NCI-H774 (cell line): ENCODE measurements at regions not wholly inside any gene's neighbourhood (a gene's known extent, or its start where the extent isn't known, plus 50 kb on each side); places are given as distances from the start of the nearest gene placed in this dataset.
A peak's percentile ranks its signal among the peaks of the same experiment; 100 is the strongest.

Experiments
- DNase-seq: peaks from one replicate; lab custom pipeline; 2025; lab: John Stamatoyannopoulos, UW

DNA sequence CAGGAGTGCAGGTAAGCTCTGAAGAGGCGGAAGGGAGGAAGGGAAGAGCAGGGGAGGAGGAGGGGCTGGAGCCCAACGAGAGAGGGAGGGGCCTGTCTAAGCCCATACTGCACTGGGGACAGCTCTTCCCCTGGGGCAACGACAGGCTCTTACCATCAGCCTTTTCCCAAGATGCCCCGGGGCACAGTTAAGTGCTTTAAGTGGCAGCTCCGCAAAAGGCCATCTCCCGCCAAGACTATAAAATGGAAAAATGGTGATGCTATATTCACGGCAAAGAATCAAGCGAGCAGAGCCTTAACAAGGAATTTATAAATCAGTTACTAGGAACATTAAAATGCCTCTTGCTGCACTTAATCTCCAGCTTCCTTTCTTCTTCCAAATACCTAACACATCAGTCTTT lies 110.2 kb upstream of the NLRP1 start:
- DNase-seq = no peak

GRCh38 chr17:5695480-5695879 lies 111.2 kb upstream of the NLRP1 start:
- DNase-seq = no peak

GRCh38 chr17:5698959-5699358 lies 114.7 kb upstream of the NLRP1 start:
- no peak for DNase-seq

- DNase-seq = no peak
Observed at GRCh38 chr17:5699814-5700213, 115.5 kb upstream of the NLRP1 start.

GRCh38 chr17:5700745-5701144 lies 116.4 kb upstream of the NLRP1 start:
- no peak for DNase-seq

DNA sequence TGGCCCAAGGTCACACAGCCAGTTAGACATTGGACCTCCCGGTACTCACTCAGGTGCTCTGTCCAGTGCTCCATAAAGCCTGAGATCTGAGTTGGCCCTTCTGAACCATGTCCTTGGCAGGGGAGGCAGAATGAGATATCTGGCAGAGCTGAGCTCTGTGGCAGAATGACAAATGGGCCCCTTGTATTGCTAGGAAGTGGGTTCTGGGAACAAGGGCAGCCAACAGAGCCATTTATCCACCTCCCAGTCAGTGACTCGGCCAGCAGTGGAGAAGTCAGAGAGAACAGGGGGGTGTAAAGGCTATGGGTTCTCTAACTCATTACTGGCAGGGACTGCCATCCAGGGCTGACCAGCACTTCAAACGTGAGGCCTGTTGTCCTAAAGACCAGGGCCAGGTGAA lies 117.1 kb upstream of the NLRP1 start:
- no peak for DNase-seq

DNA sequence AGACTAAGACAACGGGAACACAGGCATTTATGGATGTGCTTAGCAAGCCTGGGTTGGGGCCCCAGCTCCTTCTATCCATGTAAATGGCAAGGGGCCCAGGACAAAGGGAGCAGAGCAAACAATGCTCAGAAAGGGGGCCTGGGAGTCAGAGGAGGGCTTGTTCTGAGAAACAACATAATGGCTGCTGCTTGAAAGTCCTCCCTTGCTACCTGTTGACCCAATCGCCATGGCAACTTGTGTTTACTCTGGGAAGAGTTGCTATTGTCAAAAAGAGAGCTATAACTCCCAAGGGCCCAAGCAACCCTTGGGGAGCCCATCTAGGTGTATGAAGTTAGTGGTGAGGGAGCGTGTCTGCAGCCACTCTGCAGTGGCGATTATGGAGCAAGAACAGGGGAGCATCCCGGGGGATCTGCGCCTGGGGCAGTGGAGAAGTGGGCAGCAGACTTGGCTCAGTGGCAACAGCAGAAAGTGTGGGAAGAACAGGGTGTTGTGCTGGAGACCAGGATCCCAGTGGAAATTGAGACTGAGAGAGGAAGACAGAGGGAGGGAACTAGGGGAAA lies 118.7 kb upstream of the NLRP1 start:
- no peak for DNase-seq

DNA sequence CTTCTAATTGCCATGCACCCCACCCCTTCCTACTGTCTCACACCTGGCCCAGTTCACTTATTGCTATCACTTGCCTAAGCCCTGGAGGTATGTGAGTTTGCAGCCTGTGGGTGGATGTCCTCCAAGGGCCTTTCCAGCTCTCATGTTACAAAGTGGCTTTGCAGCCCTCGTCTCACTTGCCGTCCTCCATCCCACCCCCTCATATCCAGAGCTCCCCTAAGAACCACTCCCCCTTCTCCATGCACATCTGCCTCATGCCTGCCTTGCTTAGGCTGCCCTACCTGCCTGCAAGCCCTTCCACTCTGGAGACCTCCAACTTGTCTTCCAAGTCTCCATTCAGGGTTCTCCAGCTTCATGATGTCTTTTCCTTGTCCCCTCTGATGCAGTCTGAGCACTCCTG lies 119.4 kb upstream of the NLRP1 start:
- DNase-seq = no peak

GRCh38 chr17:5705081-5705875 lies 121.0 kb upstream of the NLRP1 start:
- DNase-seq = no peak

GRCh38 chr17:5705876-5706576 lies 121.7 kb upstream of the NLRP1 start:
- DNase-seq = no peak

GRCh38 chr17:5706577-5707210 lies 122.4 kb upstream of the NLRP1 start:
- DNase-seq = peak; percentile 59

DNA sequence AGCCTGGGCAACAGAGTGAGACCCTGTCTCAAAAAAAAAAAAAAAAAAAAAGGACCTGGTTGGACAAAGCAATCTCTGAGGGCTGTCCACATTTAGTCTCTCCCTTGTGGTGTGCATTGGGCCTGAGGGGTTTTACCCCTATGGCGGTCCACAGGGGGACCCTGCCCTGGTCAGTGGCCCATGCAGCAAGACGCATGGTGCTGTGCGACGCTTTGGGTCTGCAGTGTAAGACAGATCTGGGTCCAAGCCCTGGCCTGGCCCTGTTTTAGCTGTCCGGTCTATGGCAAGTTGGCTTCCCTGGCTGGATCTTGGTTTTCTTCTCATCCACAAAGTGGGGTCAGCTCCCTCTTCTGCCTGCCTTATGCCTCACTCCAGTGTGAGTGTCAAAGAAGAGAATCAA lies 123.2 kb upstream of the NLRP1 start:
- DNase-seq = no peak

GRCh38 chr17:5708344-5708743 lies 124.0 kb upstream of the NLRP1 start:
- DNase-seq = no peak

DNA sequence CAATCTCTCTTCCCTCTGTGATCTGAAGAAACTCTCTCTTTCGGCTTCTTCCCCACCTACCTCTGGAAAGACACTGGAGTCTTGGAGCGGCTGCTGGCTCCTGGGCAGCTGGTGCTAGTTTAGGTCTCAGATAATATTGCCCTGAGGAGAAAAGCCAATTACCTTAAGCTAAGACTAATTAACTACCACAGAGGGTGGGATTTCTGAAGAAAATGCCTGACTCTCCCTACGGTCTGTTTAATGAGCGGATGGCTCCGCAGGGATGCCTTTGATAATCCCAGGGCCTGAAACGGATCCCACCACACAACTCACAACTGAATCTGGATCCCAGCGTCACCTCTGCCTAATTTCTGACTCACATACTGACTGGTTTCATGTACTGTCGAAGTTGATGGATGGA lies 127.0 kb upstream of the NLRP1 start:
- no peak for DNase-seq

GRCh38 chr17:5714993-5715392 lies 130.7 kb upstream of the NLRP1 start:
- DNase-seq = no peak

GRCh38 chr17:5715478-5715877 lies 131.2 kb upstream of the NLRP1 start:
- DNase-seq = no peak

- DNase-seq = no peak
Observed at GRCh38 chr17:5718726-5719125, 134.4 kb upstream of the NLRP1 start.

DNA sequence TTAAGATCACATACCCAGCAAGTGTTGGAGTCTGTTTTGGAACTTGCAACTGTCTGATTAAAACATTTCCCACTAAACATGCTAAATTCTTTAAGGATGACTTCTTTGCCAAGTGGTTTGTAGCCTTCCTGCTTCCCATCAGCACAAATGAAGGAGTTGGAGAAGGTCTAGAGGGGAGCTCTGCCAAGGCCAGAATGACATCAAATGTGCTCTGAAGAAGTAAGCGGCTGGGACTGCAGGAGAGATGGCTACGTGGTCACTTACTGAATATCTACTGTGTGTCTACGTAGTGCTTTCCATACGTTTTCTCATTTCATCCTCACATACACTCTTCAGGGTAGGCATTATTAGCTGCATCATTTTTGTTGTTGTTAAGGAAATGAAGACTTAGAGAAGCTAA lies 135.7 kb upstream of the NLRP1 start:
- no peak for DNase-seq

- DNase-seq = no peak
Observed at GRCh38 chr17:5730373-5730772, 146.1 kb upstream of the NLRP1 start.

GRCh38 chr17:5740937-5741336 lies 156.6 kb upstream of the NLRP1 start:
- DNase-seq = no peak

GRCh38 chr17:5741810-5742209 lies 157.5 kb upstream of the NLRP1 start:
- no peak for DNase-seq

DNA sequence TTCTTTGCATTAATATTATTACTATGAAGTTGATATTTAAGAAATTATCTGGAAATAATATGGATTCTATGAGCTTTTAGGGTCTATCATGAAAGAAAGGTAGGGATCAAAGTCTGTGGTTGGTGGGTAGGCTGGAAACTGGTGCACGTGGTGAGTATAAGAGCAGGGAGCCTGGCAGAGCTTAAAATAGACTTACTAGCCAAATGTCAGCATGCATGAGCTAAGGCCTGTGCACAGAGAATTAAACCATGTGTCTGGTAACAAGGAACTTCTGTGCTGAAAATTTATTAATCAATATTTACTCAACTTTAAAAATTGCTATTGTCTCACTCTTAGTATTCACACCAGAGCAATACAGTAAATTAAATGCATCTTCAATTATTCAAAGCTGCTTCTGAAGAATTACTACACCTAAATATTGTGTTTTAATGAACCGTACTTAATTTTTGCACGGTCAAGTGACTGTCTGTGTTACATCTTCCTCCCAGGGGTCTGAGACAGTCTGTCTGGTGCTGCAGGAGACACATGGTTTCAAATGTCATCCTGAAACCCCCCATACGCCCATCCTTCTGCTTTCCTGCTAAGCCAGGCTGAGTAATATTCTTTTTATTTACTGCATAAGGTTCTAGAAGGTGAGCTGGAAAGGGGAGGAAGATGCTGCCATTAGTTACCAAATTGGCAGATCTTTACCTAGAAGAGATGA lies 161.0 kb upstream of the NLRP1 start:
- DNase-seq = no peak
